ENCODE measurements at regions not wholly inside any gene's neighbourhood (a gene's known extent, or its start where the extent isn't known, plus 50 kb on each side); places are given as distances from the start of the nearest gene placed in this dataset.

GRCh38 chr10:105914432-105914831 is 1250.1 kb downstream of the SORCS1 start (continued):
- TF ChIP-seq, protein P1, sequence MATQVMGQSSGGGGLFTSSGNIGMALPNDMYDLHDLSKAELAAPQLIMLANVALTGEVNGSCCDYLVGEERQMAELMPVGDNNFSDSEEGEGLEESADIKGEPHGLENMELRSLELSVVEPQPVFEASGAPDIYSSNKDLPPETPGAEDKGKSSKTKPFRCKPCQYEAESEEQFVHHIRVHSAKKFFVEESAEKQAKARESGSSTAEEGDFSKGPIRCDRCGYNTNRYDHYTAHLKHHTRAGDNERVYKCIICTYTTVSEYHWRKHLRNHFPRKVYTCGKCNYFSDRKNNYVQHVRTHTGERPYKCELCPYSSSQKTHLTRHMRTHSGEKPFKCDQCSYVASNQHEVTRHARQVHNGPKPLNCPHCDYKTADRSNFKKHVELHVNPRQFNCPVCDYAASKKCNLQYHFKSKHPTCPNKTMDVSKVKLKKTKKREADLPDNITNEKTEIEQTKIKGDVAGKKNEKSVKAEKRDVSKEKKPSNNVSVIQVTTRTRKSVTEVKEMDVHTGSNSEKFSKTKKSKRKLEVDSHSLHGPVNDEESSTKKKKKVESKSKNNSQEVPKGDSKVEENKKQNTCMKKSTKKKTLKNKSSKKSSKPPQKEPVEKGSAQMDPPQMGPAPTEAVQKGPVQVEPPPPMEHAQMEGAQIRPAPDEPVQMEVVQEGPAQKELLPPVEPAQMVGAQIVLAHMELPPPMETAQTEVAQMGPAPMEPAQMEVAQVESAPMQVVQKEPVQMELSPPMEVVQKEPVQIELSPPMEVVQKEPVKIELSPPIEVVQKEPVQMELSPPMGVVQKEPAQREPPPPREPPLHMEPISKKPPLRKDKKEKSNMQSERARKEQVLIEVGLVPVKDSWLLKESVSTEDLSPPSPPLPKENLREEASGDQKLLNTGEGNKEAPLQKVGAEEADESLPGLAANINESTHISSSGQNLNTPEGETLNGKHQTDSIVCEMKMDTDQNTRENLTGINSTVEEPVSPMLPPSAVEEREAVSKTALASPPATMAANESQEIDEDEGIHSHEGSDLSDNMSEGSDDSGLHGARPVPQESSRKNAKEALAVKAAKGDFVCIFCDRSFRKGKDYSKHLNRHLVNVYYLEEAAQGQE (IDR thresholded peaks at IDR 0.05; ENCODE audit: unreplicated experiment) = no peak
- no peak for TF ChIP-seq ETS1 (IDR thresholded peaks at IDR 0.05)
- TF ChIP-seq EZH2 (IDR thresholded peaks at IDR 0.05; ENCODE audit: low read depth, unreplicated experiment) = no peak
- no peak for TF ChIP-seq NANOG (IDR thresholded peaks at IDR 0.05; ENCODE audit: borderline replicate concordance)
- no peak for TF ChIP-seq STAT1 (IDR thresholded peaks at IDR 0.05; ENCODE audit: unreplicated experiment)
- no peak for TF ChIP-seq CTCF (conservative IDR thresholded peaks at IDR 0.05; ENCODE audit: low read depth in 2 of 2)

DNA sequence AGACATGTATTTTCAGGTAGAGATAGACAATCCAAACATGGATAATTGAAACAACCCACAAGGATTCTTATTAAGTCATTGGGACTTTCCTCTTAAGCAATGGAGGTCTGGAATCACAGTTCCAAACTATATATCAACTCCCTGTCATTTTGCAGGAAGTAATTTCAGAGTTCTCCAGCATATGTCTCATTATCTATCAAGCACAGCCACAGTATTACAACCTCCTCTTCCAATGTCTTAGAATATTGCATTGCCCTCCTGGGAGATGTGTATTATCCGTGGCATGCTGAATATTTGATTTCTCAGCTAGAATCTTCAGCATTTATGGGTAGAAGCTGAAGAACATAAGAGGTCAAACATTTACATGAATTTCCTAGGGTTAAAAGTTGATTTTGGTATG is 1255.8 kb downstream of the SORCS1 start:
- Mint-ChIP-seq H3K4me3 (no peak overlapping the region), H3K36me3 (ENCODE audit: low read depth) (no peaks in the 10 kb centered on the region), H3K27ac (no peak overlapping the region), H3K9me3 (no peaks in the 10 kb centered on the region), H3K27me3 (ENCODE audit: insufficient read depth, low read depth, poor library complexity) (no peaks in the 10 kb centered on the region), H3K4me1 (no peaks in the 10 kb centered on the region)
- no peaks in the 10 kb centered on the region for H3F3A ChIP-seq (replicated peaks; ENCODE audit: low read depth)
- no peak overlapping the region for H2AFZ ChIP-seq
- H3K79me2 ChIP-seq (replicated peaks; ENCODE audit: insufficient read depth) = no peaks in the 10 kb centered on the region
- no peaks in the 10 kb centered on the region for H3K27me3 ChIP-seq (ENCODE audit: insufficient read depth)
- ATAC-seq (no peak), DNase-seq (ENCODE audit: low spot score) (no peak)
- no peaks in the 10 kb centered on the region for H4K20me1 ChIP-seq (replicated peaks; ENCODE audit: insufficient read depth)
- no peaks in the 10 kb centered on the region; the same call in 1 of the 2 replicates for H3K9me2 ChIP-seq (ENCODE audit: insufficient read depth)
- no peak overlapping the region for H3K4me3 ChIP-seq
- H3K4me2 ChIP-seq = no peak overlapping the region
- no peaks in the 10 kb centered on the region for H3K36me3 ChIP-seq (ENCODE audit: insufficient read depth)
- no peak overlapping the region for H3K27ac ChIP-seq (ENCODE audit: low read depth)
- H3K4me1 ChIP-seq (ENCODE audit: insufficient read depth) = no peaks in the 10 kb centered on the region
- TF ChIP-seq EZH2 (IDR thresholded peaks at IDR 0.05; ENCODE audit: low read depth, unreplicated experiment) = no peak
- TF ChIP-seq NANOG (IDR thresholded peaks at IDR 0.05; ENCODE audit: borderline replicate concordance) = no peak
- no peak for TF ChIP-seq ZNF331 (CRISPR knock-in tag; IDR thresholded peaks at IDR 0.05; ENCODE audit: low read depth)
- TF ChIP-seq JUNB (IDR thresholded peaks at IDR 0.05; ENCODE audit: unreplicated experiment) = no peak
- TF ChIP-seq, protein P1 (IDR thresholded peaks at IDR 0.05; ENCODE audit: unreplicated experiment) = no peak
- no peak for TF ChIP-seq CREB1 (CRISPR knock-in tag; IDR thresholded peaks at IDR 0.05; ENCODE audit: low read depth)
- TF ChIP-seq ZNF114 (CRISPR knock-in tag; IDR thresholded peaks at IDR 0.05) = no peak

All from GM23338 (cell line).